Skeletal muscle cell (primary cell): ENCODE measurements at regions not wholly inside any gene's neighbourhood (a gene's known extent, or its start where the extent isn't known, plus 50 kb on each side); places are given as distances from the start of the nearest gene placed in this dataset.

Experiments
- DNase-seq: peaks from one replicate; pipeline ENCODE4 v3.0.0-alpha.2; 2010; ENCODE audit warnings: low read depth
- H3K4me3 ChIP-seq: 2 replicates; pipeline ENCODE4 v1.5.1; 2011; ENCODE audit warnings: low read depth, mild to moderate bottlenecking, control low read depth, low read length, moderate library complexity

DNA sequence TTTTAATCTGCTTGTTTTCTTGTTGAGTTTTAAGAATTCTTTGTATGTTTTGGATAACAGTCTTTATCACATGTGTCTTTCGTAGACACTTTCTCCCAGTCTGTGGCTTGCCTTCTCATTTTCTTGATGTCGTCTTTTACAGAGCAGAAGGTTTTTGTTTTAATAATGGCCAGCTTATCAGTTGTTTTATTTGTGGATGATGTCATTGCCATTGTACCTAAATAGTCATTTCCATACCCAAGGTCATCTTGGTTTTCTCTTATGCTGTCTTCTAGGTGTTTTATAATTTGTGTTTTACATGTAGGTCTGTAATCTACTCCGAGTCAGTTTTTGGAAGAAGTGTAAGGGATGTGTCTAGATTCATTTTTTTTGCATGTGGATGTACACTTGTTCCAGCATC lies 159.6 kb upstream of the NUDT6 start:
- DNase-seq, result no peak
- H3K4me3 ChIP-seq, result no peak overlapping the region

DNA sequence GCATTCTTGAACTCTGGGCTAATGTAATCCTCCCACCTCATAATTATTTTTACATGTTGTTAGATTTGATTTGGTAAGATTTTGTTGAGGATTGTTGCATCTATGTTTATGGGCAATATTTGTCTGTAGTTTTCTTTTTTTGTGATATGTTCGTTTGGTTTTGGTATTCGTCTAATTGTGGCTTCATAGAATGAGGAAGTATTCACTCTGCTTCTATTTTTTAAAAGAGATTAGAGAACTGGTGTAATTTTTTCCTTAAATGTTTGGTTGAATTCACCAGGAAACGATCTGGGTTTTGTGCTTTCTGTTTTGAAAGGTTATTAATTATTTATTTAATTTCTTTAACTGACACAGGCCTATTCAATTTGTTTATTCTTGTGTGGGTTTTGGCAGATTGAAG lies 161.2 kb upstream of the NUDT6 start:
- H3K4me3 ChIP-seq, result no peak overlapping the region
- no peak for DNase-seq

DNA sequence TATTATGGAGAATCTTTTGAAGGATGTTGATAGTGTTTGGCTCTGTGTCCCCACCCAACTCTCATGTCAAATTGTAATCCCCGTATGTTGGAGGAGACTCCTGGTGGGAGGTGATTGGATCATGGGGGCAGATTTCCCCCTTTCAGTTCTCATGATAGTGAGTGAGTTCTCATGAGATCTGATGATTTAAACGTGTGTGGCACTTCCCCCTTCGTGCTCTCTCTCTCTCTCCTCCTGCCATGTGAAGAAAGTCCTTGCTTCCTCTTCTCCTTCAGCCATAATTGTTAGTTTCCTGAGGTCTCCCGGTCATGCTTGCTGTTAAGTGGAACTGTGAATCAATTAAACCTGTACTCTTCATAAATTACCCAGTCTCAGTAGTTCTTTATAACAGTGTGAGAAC lies 166.1 kb upstream of the NUDT6 start:
- H3K4me3 ChIP-seq, result no peak overlapping the region
- no peak for DNase-seq

DNA sequence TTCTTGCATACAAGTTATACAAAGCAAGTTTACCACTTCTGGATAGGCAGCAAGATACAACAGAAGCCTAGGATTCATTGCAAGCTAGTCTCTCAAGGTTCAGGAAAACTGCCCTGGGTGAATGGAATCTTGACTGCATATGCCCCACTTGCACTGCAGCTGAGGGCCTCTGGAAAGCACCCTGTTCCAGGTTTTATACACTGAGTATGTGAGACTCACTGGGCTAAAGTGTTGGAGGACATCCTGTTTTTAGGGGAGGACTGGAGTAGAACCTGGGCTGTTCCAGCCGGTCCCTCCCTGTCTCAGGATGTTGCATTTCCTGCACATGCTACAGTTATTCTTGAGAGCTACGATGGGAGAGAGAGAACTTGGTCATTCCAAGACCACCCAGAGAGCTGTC lies 168.5 kb upstream of the NUDT6 start:
- DNase-seq, result no peak

DNA sequence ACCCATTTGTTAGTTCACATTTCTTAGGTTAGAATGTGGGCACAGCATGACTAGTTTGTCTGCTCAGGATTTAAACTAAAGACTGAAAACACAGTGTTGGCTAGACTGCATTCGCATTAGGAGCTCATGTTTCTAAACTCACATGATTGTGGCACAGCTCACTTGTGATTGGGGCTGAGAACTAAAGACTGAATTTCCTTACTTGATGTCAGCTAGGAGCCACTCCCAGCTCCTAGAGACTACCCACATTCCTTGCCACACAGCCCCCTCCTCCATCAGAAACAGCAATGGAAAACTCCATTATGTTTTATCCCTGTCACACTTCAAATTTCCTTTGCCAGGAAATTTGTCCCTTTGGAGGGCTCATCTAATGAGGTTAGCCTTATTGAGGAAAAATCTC lies 170.2 kb upstream of the NUDT6 start:
- H3K4me3 ChIP-seq, result no peak overlapping the region
- no peak for DNase-seq

More for the DNA sequence above, 168.5 kb upstream of the NUDT6 start:
- no peak overlapping the region for H3K4me3 ChIP-seq

DNA sequence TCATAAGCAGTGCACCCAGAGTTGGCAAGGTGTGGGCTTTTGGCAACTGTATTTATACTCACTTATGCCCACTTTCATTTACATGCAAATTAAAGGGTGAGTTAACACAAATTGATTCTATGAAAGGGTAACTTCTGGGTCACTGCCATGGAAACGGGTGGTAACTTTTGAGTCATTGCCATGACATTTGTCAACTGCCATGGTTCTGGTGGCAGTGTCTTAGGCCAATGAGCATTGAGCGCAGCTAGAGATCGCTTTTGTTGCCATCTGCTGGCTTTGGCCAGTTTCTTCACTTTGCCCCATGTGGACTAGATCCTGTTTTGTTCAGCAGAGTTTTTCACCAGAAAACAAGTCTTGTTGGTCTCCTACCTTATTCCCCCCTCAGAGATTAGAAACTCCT lies 170.8 kb upstream of the NUDT6 start:
- H3K4me3 ChIP-seq, result no peak overlapping the region
- no peak for DNase-seq

DNA sequence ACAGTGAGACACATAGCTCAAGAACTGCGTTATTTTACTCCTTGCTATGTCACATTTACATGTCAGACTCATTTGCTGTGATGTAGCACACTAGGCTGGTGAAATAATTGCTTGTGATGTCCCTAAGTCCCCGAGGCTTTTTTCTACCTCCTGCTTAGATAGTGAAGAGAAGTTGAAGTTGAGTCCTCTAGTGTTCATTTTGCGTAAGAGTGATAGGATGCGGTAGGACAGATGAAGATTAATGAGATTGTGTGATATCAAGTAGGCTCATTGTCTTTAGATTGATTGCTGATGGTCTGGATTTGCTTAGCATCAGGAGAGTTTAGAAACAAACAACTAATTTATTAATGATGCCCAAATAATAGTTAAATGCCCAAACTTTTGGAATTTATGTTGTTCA lies 173.6 kb upstream of the NUDT6 start:
- no peak for DNase-seq
- H3K4me3 ChIP-seq, result no peak overlapping the region

DNA sequence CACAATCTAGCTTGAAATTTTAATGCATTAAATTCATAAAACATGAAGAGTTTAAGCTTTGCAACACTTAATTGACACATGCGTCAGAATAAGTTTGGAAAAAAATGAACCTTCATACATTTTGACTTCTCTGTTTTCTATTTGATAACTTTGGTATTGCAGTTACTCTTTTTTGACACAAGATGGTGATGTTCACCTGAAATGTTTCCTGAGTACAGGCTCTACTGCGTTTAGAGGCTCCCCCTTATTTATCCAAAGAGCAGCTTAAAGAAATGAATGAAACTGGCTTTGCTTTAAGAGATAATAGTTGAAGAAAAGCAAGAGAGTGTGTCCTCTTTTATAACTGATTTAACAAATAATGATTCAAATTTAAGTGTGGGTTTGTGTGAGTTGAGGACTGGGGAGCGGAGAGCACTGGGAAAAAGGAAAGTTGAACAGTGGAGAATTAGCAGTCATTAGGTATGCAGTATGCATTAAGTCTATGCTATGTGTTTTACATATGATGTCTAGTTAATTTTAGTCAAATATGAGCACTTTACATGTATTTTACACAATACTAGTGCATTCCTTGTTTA lies 180.6 kb upstream of the NUDT6 start:
- no peak overlapping the region for H3K4me3 ChIP-seq
- no peak for DNase-seq

DNA sequence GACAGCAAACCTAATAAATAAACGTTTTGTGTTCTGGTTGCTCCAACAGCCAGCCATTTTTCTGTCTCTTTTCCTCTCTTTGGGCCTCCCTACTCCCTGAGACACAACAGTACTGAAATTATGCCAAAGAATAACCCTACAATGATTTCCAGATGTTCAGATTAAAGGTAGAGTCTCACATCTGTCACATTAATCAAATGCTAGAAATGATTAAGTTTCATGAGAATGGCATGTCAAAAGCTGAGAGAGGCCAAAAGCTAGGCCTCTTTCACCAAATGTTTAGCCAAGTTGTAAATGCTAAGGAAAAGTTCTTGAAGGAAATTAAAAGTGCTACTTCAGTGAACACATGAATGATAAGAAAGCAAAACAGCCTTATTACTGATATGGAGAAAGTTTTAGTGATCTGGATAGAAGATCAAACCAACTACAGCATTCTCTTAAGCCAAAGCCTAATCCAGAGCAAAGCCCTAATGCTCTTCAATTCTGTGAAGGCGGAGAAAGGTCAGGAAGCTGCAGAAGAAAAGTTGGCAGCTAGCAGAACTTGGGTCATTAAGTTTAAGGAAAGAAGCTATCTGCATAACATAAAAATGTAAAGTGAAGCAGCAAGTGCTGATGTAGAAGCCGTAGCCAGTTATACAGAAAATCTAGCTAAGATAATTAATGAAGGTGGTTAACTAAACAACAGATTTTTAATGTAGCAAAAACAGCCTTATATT lies 182.1 kb upstream of the NUDT6 start:
- H3K4me3 ChIP-seq, result no peak overlapping the region
- no peak for DNase-seq

DNA sequence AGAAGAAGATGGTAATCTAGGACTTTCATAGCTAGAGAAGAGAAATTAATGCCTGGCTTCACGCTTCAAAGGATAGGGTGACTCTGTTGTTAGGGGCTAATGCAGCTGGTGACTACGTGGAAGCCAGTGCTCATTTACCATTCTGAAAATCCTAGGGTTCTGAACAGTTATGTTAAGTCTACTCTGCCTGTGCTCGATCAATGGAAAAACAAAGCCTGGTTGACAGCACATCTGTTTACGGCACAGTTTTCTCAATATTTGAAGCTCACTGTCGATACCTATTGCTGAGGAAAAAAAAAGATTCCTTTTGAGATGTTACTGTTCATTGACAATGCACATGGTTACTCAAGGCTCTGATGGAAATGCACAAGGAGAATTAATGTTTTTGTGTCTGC lies 182.6 kb upstream of the NUDT6 start:
- no peak for DNase-seq
- no peak overlapping the region for H3K4me3 ChIP-seq

DNA sequence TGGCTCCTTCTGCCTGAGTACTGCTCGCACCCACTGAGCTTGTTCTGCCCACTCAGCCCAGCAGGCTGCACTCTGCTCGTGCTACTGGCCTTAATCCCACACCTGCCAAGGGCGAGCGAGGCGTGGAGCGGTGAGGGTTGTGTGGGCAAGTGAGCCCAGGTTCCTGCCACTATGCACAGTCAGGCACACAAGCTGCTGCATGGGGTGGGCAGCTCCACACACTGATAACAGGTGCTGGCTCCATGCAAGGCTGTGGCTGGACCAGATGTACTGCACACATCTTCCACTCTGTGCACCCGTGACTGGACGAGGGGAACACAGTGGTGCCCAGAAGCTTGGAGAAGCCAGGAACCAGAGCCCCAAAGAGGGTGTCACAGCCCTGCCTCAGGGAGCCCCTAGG lies 184.3 kb upstream of the NUDT6 start:
- no peak overlapping the region for H3K4me3 ChIP-seq
- DNase-seq, result no peak

DNA sequence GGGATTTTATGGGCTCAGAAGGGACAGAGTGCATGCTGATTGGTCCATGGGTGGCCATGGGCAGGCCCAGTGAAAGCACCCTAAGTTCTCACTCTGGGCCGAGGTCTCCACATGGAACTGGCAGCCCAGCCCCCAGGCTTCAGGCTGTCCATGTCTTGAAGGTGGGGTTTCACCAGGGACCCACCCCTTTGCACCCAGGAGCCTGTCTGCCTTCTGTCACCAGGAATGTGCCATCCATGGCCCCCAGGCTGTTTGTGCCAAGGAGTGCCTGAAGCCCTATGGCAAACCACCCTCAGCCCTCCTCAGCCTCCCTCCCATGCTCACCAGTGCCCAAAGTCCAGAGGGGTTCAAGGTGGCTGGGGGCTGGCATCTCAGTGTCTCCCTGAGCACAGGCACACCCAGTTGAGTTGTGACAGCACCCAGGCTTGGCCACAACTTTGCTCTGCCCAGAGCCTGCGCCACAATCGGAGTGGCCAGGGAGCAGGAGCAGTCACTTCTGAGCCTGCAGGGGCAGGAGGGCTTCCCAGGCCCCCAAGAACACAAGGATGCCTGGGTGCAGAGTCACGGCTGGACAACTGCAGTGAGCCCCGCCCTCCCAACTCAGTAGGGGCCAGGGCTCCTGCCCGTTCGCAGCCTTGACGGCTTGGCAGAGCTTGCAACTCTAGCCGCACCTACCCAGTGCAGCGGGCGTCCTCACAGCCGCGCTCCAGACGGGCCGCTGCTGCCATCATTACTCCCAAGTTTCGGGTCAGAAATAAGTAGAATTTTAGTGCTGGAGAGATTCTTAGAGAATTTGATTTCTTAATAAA lies 185.3 kb upstream of the NUDT6 start:
- DNase-seq, result no peak
- no peak overlapping the region for H3K4me3 ChIP-seq

DNA sequence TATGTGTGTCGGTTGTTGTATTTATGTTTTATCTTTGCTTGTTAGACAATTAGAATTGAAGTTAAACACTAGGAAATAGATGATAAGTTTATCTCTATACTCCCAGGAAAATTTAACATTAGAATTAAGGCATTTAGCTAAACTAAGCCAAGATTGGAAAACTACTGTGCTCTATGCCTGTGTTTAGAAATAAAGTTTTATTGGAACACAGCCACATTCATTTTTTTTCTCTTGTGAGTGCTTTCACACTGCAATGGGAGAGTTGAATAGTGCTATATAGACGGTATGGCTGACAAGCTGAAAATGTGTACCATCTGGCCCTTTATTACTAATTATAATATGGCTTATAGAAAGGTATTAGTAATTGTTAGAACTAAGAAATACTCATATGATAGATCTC lies 186.7 kb upstream of the NUDT6 start:
- H3K4me3 ChIP-seq, result no peak overlapping the region
- no peak for DNase-seq

DNA sequence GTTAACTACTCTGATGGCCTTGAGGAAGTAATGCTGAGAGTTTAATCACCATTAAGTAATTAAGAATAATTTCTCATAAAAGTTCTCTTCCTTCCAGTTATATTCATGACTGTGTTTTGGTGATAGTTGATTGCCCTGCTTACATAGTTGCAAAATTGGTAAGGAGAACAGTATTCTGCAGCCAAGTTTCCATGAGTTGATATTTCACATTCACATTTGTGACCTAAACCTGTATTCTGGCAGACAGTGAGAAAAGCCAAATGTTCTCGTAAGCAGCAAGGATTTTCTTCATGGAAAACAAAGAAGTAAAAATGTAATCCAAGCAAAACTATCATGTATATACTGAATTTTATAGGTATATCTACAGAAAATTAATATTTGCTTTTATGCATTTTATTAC lies 187.8 kb upstream of the NUDT6 start:
- DNase-seq, result no peak
- no peak overlapping the region for H3K4me3 ChIP-seq

DNA sequence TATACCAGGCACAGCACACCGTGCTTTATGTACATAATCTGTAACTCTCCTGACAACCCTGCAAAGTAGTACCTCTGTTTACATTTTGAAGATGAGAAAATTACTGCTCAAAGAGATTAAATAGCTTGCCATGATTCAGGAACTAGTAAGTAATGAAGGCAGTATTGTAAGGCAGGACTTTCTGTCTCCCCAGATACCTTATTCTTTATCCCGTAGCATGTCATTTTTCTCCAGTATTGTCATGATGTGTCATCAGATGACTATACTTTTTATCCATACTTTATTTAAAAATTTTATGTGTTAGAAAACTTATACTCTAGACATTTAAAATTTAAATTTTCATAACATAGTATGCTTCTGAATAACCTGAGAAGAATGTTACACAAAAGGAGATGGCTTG lies 188.3 kb upstream of the NUDT6 start:
- DNase-seq, result no peak
- H3K4me3 ChIP-seq, result no peak overlapping the region

DNA sequence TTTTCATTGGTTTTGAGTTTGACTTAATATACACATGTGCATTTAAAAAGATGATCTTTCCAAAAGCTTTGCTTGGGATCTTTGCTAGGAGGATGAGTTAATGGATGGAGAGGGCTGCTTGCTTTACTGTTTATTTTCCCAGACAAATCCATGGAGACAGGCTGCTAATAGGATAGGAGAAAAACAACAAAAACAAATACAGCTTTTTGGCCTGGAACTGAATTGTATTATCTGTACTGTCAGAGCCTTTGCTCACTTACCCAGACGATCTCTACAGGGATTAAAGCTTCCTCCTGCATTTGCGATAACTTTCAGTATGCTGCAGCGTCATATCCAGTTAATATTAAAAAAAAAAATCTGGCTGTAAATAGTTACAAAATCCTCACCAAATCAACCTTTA lies 190.8 kb upstream of the NUDT6 start:
- H3K4me3 ChIP-seq, result no peak overlapping the region
- no peak for DNase-seq

DNA sequence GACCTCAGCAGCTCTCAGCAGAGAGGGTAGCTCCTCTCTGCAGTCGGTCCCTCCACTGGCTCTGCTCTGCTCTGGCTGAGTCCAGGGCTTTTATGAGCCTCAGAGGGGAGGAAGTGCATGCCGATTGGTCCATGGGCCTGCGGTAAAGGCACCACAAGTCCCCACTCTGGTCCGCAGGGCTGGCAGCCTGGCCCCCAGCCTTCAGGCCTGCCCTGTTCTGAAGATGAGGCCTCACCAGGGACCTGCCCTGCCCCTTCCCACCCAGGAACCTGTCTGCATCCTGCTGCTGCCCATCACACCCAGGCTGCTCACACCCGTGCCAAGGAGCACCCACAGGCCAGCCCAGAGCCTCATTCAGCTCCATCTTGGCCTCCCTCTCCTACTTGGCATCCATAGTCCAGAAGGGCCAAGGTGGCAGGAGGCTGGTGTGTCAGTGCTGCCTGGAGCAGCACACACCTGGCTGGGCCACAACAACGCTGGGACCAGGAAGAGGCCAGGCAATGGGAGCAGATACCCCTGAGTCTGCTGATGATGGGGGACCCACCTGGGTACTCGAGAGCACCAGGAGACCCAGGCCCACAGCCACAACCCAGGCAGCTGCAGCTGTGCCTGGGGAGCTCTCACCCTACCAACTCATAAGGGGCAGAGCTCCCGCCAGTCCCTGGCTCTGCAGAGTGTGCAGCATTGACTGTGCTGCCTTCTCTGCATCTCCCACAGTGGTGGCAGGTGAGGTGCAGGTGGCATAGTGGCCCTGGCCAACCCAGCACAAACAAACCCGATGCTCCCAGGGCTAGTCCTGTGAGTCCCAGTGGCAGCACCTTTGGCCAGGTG lies 191.9 kb upstream of the NUDT6 start:
- no peak overlapping the region for H3K4me3 ChIP-seq
- no peak for DNase-seq

DNA sequence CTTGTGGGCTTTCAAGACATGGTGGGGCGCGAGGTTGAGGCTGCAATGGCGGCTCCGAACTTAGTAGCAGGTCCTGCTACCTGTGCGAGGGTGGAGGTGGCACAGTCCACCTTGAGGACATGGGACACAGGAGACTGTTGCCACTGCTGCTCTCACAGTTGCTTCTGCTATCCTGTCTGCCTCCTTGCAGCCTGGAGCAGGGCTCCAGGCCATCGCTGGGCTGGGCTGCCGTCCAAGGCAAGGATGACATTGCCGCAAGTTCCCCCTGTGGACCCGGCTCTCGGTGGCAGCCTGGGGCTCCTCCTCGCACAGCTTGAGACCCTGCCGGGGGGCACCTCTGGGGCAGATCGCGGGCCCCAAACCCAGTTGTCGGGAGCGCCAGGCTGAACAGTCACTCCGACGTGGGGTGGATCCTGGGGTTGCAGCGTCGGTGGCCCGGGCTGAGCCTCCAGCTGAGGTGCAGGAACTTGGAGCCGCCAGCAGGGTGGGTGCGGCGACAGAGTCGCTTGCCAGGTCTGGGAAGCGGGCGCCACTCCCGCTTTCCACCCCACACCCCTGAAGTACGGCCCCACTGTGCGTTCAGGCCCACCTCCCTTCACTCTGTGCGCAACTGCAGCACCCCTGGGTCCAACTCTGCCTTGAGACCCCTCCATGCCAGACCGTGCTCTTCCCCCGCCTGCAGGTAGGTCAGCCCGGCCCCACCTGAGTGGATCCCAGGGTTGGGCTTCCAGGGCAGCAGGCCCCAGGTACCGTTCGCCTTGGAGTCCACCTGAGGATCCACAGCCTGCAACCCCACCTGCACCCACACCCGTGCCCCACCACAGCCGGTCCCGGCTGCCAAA lies 192.7 kb upstream of the NUDT6 start:
- no peak for DNase-seq
- H3K4me3 ChIP-seq, result no peak overlapping the region

DNA sequence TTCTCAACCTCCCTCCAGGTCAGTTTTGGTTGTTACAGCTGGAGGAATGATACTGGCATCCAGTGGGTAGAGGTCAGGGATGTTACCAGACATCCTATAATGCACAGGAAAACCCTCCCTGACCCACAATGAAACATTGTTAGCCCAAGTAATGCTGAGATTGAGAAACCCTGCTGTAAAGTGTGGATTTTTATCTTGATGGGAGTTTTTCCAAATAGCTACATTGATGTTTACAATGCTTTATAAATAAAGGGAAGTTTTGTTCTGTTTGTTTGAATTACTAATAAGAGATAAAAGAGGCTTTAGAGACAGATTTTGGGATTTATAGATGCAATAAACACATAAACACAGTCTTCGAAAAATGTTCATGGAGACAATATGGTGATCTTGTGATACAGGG lies 194.0 kb upstream of the NUDT6 start:
- no peak for DNase-seq
- no peak overlapping the region for H3K4me3 ChIP-seq
